H1 (cell line): ENCODE measurements at regions not wholly inside any gene's neighbourhood (a gene's known extent, or its start where the extent isn't known, plus 50 kb on each side); places are given as distances from the start of the nearest gene placed in this dataset.

Source experiments
- CBX5 ChIP-seq: fragments of 300-800, 300-1000 bp; sonication (generic); IDR thresholded peaks from 2 replicates; pipeline ENCODE4 v1.7.1; 2016; ENCODE audit warnings: antibody characterized with exemption, low read length, low read depth
- CBX8 ChIP-seq: fragments of 300-800, 300-1000 bp; sonication (generic); IDR thresholded peaks from 2 replicates; pipeline ENCODE4 v1.7.1; 2016; ENCODE audit warnings: low read depth, low read length, borderline replicate concordance
- CTCF ChIP-seq, 3 experiments: IDR thresholded peaks; 1 replicate in 2 of 3; 2 replicates in 1 of 3; pipeline versions ENCODE4 v1.5.1 to v1.6.1; 2011; ENCODE audit warnings: low read length in 3 of 3, mild to moderate bottlenecking in 3 of 3, inconsistent platforms in 2 of 3, low read depth in 1 of 3, moderate library complexity in 1 of 3; ENCODE audit not compliant: insufficient read depth in 1 of 3; ENCODE audit errors: control extremely low read depth in 1 of 3
- EZH2 ChIP-seq: fragments of 200-600 bp; sonication (generic); IDR thresholded peaks from 2 replicates; pipeline ENCODE4 v1.7.1; 2012; ENCODE audit warnings: low read depth, mild to moderate bottlenecking, moderate library complexity, low read length, inconsistent platforms; ENCODE audit not compliant: severe bottlenecking
- JUND ChIP-seq: IDR thresholded peaks from 2 replicates; pipeline ENCODE4 v1.6.1; 2011; ENCODE audit warnings: mild to moderate bottlenecking, improper control_type of control experiment, low read length
- RAD21 ChIP-seq, 2 experiments: IDR thresholded peaks in 1 of 2; conservative IDR thresholded peaks in 1 of 2; 2 replicates each; pipeline ENCODE4 v1.6.1; 2011; ENCODE audit warnings: low read depth in 2 of 2, low read length in 2 of 2, improper control_type of control experiment in 1 of 2, inconsistent platforms in 1 of 2, mild to moderate bottlenecking in 1 of 2, moderate library complexity in 1 of 2

GRCh38 chr4:180489787-180490186 lies 1753.4 kb upstream of the TENM3 start:
- TF ChIP-seq CTCF (IDR thresholded peaks at IDR 0.05; ENCODE audit: control extremely low read depth in 1 of 3, insufficient read depth in 1 of 3, low read depth in 1 of 3, low read length in 3 of 3), result no peak
- no peak for TF ChIP-seq CBX8
- TF ChIP-seq EZH2, result no peak
- no peak for TF ChIP-seq JUND
- TF ChIP-seq RAD21 (IDR thresholded peaks at IDR 0.05 in 1 of 2, conservative IDR thresholded peaks at IDR 0.05 in 1 of 2; ENCODE audit: low read depth in 2 of 2, low read length in 2 of 2), result no peak
- TF ChIP-seq CBX5, result no peak
